AG04450 (cell line): ENCODE measurements at regions not wholly inside any gene's neighbourhood (a gene's known extent, or its start where the extent isn't known, plus 50 kb on each side); places are given as distances from the start of the nearest gene placed in this dataset.

Experiments
- CTCF ChIA-PET: fragments of 300-600, 350-600 bp; formaldehyde crosslinking; extraction: SDS; loops from one replicate; lab custom pipeline; 2022; ENCODE audit warnings: antibody characterized with exemption, inconsistent platforms; lab: Charles Lee
- POLR2A ChIA-PET: fragments of 350-600 bp; formaldehyde crosslinking; extraction: SDS; loops from one replicate; lab custom pipeline; 2021; ENCODE audit warnings: antibody characterized with exemption, inconsistent platforms; lab: Yijun Ruan, JAX
- DNase-seq: peaks from one replicate; pipeline ENCODE4 v3.0.0-alpha.2; 2011; ENCODE audit warnings: low read depth, low spot score
- H3K27ac ChIP-seq: one replicate; pipeline ENCODE4 v1.5.1; 2012; ENCODE audit warnings: low read depth, low read length, control low read depth
- H3K27me3 ChIP-seq: one replicate; pipeline ENCODE4 v1.6.0; 2012; ENCODE audit warnings: low read length; ENCODE audit not compliant: control insufficient read depth, insufficient read depth
- H3K4me3 ChIP-seq: 2 replicates; pipeline ENCODE4 v1.5.1; 2011; ENCODE audit warnings: mild to moderate bottlenecking, low read depth, low read length, control low read depth
- H3K9me3 ChIP-seq: 2 replicates; pipeline ENCODE4 v1.5.1; 2012; ENCODE audit warnings: low read length; ENCODE audit not compliant: control insufficient read depth, insufficient read depth
- CTCF ChIP-seq: IDR thresholded peaks from 2 replicates; pipeline ENCODE4 v1.5.1; 2011; ENCODE audit warnings: low read depth, low read length, control low read depth, inconsistent platforms

DNA sequence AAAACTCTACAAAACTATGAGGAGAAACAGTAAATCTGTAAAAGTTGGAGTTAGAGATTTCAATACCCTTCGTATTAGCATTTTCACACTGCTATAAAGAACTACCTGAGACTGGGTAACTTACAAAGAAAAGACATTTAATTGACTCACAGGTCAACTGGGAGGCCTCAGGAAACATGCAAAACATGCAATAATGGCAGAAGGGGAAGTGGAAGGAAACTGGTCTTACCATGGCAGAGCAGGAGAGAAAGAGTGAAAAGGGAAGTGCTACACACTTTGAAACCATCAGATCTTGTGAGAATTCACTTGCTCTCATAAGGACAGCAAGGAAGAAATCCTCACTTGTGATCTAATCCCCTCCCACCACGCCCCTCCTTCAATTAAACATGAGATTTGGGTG lies 949.9 kb downstream of the TECRL start:
- H3K4me3 ChIP-seq, result no peak overlapping the region
- POLR2A ChIA-PET, result no interaction called here
- no peaks in the 10 kb centered on the region for H3K27me3 ChIP-seq
- no peak overlapping the region for H3K27ac ChIP-seq
- no peak for TF ChIP-seq CTCF
- DNase-seq, result no peak
- H3K9me3 ChIP-seq, result peaks cover 8% of the 10 kb centered on the region
- CTCF ChIA-PET, result no interaction called here

DNA sequence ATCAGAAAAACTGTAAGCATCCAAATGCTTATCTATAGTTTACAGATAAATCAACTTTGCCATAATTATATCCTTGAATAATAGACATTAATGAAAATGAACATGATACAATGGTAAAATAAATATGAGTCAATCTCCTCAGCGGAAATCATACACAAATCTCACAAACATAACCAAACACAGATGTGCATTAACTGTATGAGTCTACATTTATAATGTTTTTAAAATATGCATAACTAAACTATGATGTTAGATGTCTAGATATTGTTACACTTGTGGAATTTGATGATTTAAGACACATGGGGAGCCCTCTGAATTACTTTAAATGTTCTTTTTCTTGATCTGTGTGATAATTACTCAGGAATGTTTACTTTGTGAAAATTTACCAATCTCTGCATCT lies 951.2 kb downstream of the TECRL start:
- no peaks in the 10 kb centered on the region for H3K27me3 ChIP-seq
- POLR2A ChIA-PET, result no interaction called here
- H3K27ac ChIP-seq, result no peak overlapping the region
- peaks cover 11% of the 10 kb centered on the region; the same call in 1 of the 2 replicates for H3K9me3 ChIP-seq
- no peak for DNase-seq
- TF ChIP-seq CTCF, result no peak
- CTCF ChIA-PET, result no interaction called here
- H3K4me3 ChIP-seq, result no peak overlapping the region

- ChIA-PET POLR2A (no interaction called here), CTCF (interaction anchor here (0.7 kb wide), 1 partner anchor 13 kb away, joined by 3 read pairs; no protein-coding TSS in a partner anchor)
- no peak overlapping the region for H3K27ac ChIP-seq
- DNase-seq, result no peak
- H3K4me3 ChIP-seq, result no peak overlapping the region
- H3K27me3 ChIP-seq, result no peaks in the 10 kb centered on the region
- H3K9me3 ChIP-seq, result peaks cover 2% of the 10 kb centered on the region; the same call in 1 of the 2 replicates
- TF ChIP-seq CTCF, result no peak
Observed at GRCh38 chr4:63440236-63440635, 969.0 kb downstream of the TECRL start.

DNA sequence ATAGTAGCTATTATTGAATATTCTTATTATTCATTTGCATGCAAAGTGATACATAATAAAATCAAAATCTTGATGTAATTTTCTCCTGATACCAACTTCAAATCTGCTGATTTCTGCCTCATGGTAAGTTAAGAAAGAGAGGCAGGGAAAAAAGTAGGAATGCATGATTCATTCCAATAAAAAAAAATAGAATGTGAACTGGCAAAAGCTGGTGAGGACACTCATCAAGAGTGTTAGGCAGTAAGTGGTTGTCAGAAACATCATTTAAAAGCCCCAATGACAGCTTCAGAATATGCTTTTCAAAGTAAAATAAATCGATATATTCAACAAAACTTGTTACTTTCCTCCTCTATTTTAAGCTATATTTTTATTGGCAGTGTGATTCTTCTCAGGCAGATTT lies 979.1 kb downstream of the TECRL start:
- Histone ChIP-seq H3K27me3 (no peaks in the 10 kb centered on the region), H3K9me3 (no peaks in the 10 kb centered on the region; the same call in 1 of the 2 replicates), H3K4me3 (no peak overlapping the region), H3K27ac (no peak overlapping the region)
- CTCF ChIA-PET, result no interaction called here
- POLR2A ChIA-PET, result no interaction called here
- no peak for DNase-seq
- no peak for TF ChIP-seq CTCF

GRCh38 chr4:63396269-63396668 lies 1013.0 kb downstream of the TECRL start:
- Histone ChIP-seq H3K4me3 (no peak overlapping the region), H3K27ac (no peak overlapping the region), H3K9me3 (peaks cover 9% of the 10 kb centered on the region), H3K27me3 (no peaks in the 10 kb centered on the region)
- ChIA-PET POLR2A (no interaction called here), CTCF (no interaction called here)
- no peak for DNase-seq
- no peak for TF ChIP-seq CTCF
